Neural cell (in vitro differentiated cells): ENCODE measurements at regions not wholly inside any gene's neighbourhood (a gene's known extent, or its start where the extent isn't known, plus 50 kb on each side); places are given as distances from the start of the nearest gene placed in this dataset.

Experiments
- H2AFZ ChIP-seq: fragments of 200-600, 300-800 bp; sonication (generic), shearing (Covaris generic); 2 replicates; pipeline ENCODE4 v1.6.0; 2014; ENCODE audit warnings: low read depth, mild to moderate bottlenecking, antibody characterized with exemption, low read length, moderate library complexity
- H3F3A ChIP-seq: fragments of 200-600 bp; shearing (Covaris generic); 2 replicates; pipeline ENCODE4 v1.6.1; 2016; ENCODE audit warnings: mild to moderate bottlenecking, moderate library complexity, mixed read lengths, antibody characterized with exemption, low read length; ENCODE audit not compliant: insufficient read depth, poor library complexity, severe bottlenecking
- H3K27ac ChIP-seq: fragments of 200-600, 300-800 bp; sonication (generic), shearing (Covaris generic); 2 replicates; pipeline ENCODE4 v1.5.1; 2014; ENCODE audit warnings: mild to moderate bottlenecking, low read length, moderate library complexity
- H3K27me3 ChIP-seq: fragments of 300-800, 200-600 bp; sonication (generic), shearing (Covaris generic); 2 replicates; pipeline ENCODE4 v1.6.0; 2014; ENCODE audit warnings: mild to moderate bottlenecking, low read depth, low read length, moderate library complexity; ENCODE audit not compliant: insufficient read depth
- H3K36me3 ChIP-seq: fragments of 300-800, 200-600 bp; sonication (generic), shearing (Covaris generic); 2 replicates; pipeline ENCODE4 v1.5.1; 2014; ENCODE audit warnings: mild to moderate bottlenecking, antibody characterized with exemption, low read length, moderate library complexity; ENCODE audit not compliant: insufficient read depth
- H3K4me2 ChIP-seq: fragments of 300-800, 200-600 bp; sonication (generic), shearing (Covaris generic); 2 replicates; pipeline ENCODE4 v1.6.0; 2014; ENCODE audit warnings: mild to moderate bottlenecking, low read length
- H3K4me3 ChIP-seq: fragments of 300-800, 200-600 bp; sonication (generic), shearing (Covaris generic); 2 replicates; pipeline ENCODE4 v1.5.1; 2014; ENCODE audit warnings: mild to moderate bottlenecking, low read length, moderate library complexity
- H3K79me2 ChIP-seq: fragments of 200-600 bp; shearing (Covaris generic); replicated peaks from 2 replicates; pipeline ENCODE4 v1.6.0; 2014; ENCODE audit warnings: mild to moderate bottlenecking, low read length, moderate library complexity; ENCODE audit not compliant: insufficient read depth
- H3K9ac ChIP-seq: fragments of 300-800, 200-600 bp; sonication (generic), shearing (Covaris generic); 2 replicates; pipeline ENCODE4 v1.6.1; 2016; ENCODE audit warnings: mild to moderate bottlenecking, low read length, mixed read lengths
- H3K9me2 ChIP-seq: fragments of 200-600 bp; shearing (Covaris generic); 2 replicates; pipeline ENCODE4 v1.6.1; 2016; ENCODE audit warnings: mild to moderate bottlenecking, low read length, mixed read lengths; ENCODE audit not compliant: insufficient read depth
- H3K9me3 ChIP-seq: fragments of 200-600, 300-800 bp; sonication (generic), shearing (Covaris generic); 2 replicates; pipeline ENCODE4 v1.6.1; 2016; ENCODE audit warnings: mild to moderate bottlenecking, mixed run types, low read length, moderate library complexity, mixed read lengths
- H4K20me1 ChIP-seq: fragments of 200-600 bp; shearing (Covaris generic); 2 replicates; pipeline ENCODE4 v1.6.1; 2016; ENCODE audit warnings: mild to moderate bottlenecking, mixed run types; ENCODE audit not compliant: insufficient read depth
- EP300 ChIP-seq: fragments of 450-650 bp; conservative IDR thresholded peaks from 2 replicates; pipeline ENCODE4 v1.6.1; 2014; ENCODE audit warnings: antibody characterized with exemption, mild to moderate bottlenecking, moderate library complexity; ENCODE audit not compliant: poor library complexity, severe bottlenecking
- EZH2 ChIP-seq: fragments of 200-600, 300-800 bp; shearing (Covaris generic), sonication (generic); IDR thresholded peaks from 2 replicates; pipeline ENCODE4 v1.6.1; 2014; ENCODE audit warnings: antibody characterized with exemption, low read length, borderline replicate concordance, mild to moderate bottlenecking; ENCODE audit not compliant: insufficient read depth, poor library complexity, severe bottlenecking
- MXI1 ChIP-seq: fragments of 450-650 bp; conservative IDR thresholded peaks from 2 replicates; pipeline ENCODE4 v1.6.1; 2014; ENCODE audit warnings: antibody characterized with exemption, mild to moderate bottlenecking; ENCODE audit not compliant: poor library complexity, severe bottlenecking
- RAD21 ChIP-seq: fragments of 450-650 bp; conservative IDR thresholded peaks from 2 replicates; pipeline ENCODE4 v1.6.1; 2014; ENCODE audit warnings: antibody characterized with exemption, mild to moderate bottlenecking, moderate library complexity
- TAF1 ChIP-seq: IDR thresholded peaks from 2 replicates; pipeline ENCODE4 v1.6.1; 2012; ENCODE audit warnings: low read depth
- TF ChIP-seq, protein P1 (sequence below): IDR thresholded peaks from 2 replicates; pipeline ENCODE4 v1.6.1; 2012; ENCODE audit warnings: borderline replicate concordance
- TF ChIP-seq, protein P2 (sequence below): fragments of 450-650 bp; IDR thresholded peaks from 2 replicates; pipeline ENCODE4 v1.5.1; 2014; ENCODE audit warnings: antibody characterized with exemption, mild to moderate bottlenecking, moderate library complexity; ENCODE audit not compliant: poor library complexity, severe bottlenecking

DNA sequence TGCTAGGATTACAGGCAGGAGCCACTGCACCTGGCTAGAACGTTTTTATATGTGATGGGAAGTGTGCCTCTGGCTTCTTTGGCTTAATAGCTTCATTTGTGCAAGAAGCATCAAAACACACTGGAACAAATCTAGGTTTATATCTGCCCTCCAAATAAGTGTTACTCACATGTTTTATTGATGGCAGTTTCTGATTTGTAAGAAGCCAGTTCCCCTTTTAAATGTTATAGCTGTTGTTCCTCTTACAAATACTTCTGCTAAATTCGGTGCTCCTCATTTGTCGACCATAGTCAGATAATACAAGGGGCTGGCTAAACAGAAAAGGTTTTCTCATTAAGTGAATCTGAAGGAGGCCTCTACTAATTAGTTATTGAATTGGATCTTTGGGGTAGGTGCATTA lies 307.1 kb upstream of the SEMA6D start:
- no peak overlapping the region for H2AFZ ChIP-seq
- H3K36me3 ChIP-seq: no peaks in the 10 kb centered on the region
- H4K20me1 ChIP-seq: no peaks in the 10 kb centered on the region
- H3K9ac ChIP-seq: no peak overlapping the region
- H3K9me2 ChIP-seq: no peaks in the 10 kb centered on the region
- H3K27ac ChIP-seq: no peak overlapping the region
- peaks cover 4% of the 10 kb centered on the region for H3K79me2 ChIP-seq
- H3K9me3 ChIP-seq: no peaks in the 10 kb centered on the region
- H3F3A ChIP-seq: no peaks in the 10 kb centered on the region
- no peak for TF ChIP-seq MXI1
- TF ChIP-seq EZH2: no peak
- TF ChIP-seq TAF1: no peak
- no peak for TF ChIP-seq RAD21
- TF ChIP-seq, protein P1, sequence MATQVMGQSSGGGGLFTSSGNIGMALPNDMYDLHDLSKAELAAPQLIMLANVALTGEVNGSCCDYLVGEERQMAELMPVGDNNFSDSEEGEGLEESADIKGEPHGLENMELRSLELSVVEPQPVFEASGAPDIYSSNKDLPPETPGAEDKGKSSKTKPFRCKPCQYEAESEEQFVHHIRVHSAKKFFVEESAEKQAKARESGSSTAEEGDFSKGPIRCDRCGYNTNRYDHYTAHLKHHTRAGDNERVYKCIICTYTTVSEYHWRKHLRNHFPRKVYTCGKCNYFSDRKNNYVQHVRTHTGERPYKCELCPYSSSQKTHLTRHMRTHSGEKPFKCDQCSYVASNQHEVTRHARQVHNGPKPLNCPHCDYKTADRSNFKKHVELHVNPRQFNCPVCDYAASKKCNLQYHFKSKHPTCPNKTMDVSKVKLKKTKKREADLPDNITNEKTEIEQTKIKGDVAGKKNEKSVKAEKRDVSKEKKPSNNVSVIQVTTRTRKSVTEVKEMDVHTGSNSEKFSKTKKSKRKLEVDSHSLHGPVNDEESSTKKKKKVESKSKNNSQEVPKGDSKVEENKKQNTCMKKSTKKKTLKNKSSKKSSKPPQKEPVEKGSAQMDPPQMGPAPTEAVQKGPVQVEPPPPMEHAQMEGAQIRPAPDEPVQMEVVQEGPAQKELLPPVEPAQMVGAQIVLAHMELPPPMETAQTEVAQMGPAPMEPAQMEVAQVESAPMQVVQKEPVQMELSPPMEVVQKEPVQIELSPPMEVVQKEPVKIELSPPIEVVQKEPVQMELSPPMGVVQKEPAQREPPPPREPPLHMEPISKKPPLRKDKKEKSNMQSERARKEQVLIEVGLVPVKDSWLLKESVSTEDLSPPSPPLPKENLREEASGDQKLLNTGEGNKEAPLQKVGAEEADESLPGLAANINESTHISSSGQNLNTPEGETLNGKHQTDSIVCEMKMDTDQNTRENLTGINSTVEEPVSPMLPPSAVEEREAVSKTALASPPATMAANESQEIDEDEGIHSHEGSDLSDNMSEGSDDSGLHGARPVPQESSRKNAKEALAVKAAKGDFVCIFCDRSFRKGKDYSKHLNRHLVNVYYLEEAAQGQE: no peak
- TF ChIP-seq, protein P2, sequence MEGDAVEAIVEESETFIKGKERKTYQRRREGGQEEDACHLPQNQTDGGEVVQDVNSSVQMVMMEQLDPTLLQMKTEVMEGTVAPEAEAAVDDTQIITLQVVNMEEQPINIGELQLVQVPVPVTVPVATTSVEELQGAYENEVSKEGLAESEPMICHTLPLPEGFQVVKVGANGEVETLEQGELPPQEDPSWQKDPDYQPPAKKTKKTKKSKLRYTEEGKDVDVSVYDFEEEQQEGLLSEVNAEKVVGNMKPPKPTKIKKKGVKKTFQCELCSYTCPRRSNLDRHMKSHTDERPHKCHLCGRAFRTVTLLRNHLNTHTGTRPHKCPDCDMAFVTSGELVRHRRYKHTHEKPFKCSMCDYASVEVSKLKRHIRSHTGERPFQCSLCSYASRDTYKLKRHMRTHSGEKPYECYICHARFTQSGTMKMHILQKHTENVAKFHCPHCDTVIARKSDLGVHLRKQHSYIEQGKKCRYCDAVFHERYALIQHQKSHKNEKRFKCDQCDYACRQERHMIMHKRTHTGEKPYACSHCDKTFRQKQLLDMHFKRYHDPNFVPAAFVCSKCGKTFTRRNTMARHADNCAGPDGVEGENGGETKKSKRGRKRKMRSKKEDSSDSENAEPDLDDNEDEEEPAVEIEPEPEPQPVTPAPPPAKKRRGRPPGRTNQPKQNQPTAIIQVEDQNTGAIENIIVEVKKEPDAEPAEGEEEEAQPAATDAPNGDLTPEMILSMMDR: no peak
- no peak overlapping the region for H3K4me3 ChIP-seq
- no peak overlapping the region for H3K4me2 ChIP-seq
- H3K27me3 ChIP-seq: no peaks in the 10 kb centered on the region

DNA sequence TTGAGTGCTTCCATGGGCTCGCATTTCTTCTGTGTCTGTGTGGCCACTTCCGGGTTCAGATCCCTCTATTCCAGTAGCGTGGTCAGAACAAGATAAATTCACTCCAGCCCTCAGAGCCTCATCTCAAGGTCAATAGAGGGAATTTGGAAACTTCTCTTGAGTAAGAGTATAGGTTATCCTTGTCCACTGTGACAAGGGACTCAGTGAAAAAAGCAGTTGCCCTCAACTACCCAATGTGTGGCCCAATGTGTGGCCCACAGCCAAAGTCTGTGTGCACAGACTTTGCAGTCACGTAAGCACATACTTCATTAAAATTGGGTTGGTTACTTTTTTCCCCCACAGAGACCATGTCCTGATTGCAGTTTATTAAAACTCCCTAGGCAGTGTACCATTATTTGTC lies 305.6 kb upstream of the SEMA6D start:
- Histone ChIP-seq H3K27me3 (no peaks in the 10 kb centered on the region), H3K4me3 (peak overlapping the region; percentile 5), H3K4me2 (no peak overlapping the region), H3K9ac (no peak overlapping the region), H3K79me2 (peaks cover 4% of the 10 kb centered on the region), H3K9me3 (no peaks in the 10 kb centered on the region), H4K20me1 (no peaks in the 10 kb centered on the region), H3F3A (no peaks in the 10 kb centered on the region), H2AFZ (no peak overlapping the region), H3K9me2 (no peaks in the 10 kb centered on the region), H3K36me3 (no peaks in the 10 kb centered on the region), H3K27ac (peak overlapping the region; percentile 18)
- TF ChIP-seq EP300: no peak
- TF ChIP-seq TAF1: no peak
- TF ChIP-seq, protein P2: no peak
- TF ChIP-seq EZH2: no peak
